ENCODE measurements at regions not wholly inside any gene's neighbourhood (a gene's known extent, or its start where the extent isn't known, plus 50 kb on each side); places are given as distances from the start of the nearest gene placed in this dataset.

DNA sequence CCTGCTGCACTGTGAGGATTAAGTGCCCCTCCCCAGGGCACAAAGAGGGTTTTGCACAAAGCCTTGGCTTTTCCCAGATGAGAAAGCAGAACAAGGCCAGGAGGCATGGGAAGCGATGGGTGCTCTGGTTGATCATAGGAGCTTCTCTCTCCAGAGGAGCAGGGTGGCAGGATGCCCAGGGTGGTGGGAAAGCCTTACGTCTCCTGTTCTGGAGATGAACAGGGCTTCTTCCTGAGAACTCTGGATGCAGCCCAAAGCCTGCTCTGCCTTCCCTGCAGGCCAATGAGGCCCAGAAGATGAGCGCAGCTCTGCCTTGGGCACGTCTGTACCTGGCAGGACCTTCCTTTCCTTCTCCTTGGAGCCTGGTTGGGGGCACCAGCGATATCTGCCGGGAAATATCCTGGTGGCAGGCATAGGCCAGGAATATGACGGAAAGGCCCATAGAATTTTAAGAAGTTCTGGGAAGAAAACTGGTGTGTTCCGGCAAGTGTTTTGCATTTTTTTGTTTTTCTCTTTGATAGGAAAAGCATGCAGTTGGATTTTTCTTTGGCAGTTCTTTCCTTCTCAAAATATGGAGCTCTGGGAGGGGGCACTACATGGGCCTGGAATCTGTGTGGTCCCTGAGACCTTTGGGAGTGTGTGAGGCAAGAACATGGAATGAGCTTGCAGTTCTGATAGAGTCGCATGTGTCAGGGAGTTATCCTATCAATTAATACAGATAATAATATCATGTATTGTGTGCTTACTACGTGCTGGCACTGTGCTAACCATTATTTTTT is 253.2 kb upstream of the KLF4 start (continued):
- TF ChIP-seq, protein P1, sequence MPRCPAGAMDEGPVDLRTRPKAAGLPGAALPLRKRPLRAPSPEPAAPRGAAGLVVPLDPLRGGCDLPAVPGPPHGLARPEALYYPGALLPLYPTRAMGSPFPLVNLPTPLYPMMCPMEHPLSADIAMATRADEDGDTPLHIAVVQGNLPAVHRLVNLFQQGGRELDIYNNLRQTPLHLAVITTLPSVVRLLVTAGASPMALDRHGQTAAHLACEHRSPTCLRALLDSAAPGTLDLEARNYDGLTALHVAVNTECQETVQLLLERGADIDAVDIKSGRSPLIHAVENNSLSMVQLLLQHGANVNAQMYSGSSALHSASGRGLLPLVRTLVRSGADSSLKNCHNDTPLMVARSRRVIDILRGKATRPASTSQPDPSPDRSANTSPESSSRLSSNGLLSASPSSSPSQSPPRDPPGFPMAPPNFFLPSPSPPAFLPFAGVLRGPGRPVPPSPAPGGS (CRISPR knock-in tag; IDR thresholded peaks at IDR 0.05): no peak

DNA sequence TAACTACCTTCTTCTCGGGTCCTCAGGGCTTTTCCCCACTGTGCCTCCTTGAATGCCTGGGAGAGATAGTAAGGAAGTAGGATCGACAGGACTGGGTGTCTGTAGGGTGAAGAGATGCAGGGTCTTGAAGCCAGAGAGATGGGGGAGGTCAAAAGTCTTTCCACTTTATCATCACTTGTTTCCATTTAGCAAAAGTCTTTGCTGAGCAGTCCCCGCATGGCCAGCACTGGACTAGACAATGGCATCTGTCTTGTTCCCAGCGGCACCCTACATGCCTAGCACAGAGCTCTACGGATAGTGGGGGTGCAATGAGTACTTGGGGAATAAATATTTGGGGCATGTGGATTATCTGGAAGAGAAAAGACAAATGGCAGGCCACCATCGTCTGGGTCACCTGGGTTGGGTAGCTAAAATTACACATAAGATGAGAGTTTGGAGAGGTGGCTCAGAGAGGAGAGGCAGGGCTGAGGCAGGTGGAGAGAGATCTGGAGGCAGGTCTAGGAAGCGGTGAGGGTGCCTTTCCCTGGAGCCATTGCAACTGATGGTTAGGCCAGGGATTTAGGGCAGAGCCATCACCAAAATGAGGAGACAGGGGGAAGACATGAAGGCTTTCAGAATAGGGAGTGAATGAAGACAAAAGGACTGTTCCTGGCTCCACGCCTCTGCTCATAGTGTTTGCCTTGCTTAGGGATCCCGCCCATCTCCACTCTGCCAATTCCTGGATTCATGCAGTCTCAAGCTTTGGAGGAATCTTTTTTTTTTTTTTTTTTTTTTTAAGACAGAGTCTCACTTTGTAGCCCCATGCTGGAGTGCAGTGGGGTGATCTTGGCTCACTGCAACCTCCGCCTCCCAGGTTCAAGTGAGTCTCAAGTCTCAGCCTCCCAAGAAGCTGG is 250.8 kb upstream of the KLF4 start:
- Histone ChIP-seq H3K36me3 (replicated peaks in 1 of 2; ENCODE audit: control insufficient read depth in 1 of 2, insufficient read depth in 2 of 2, low read length in 2 of 2) (no peaks in the 10 kb centered on the region), H3K4me2 (ENCODE audit: low read depth, low read length) (no peak overlapping the region), H2AFZ (ENCODE audit: low read length) (no peak overlapping the region), H3K4me1 (ENCODE audit: insufficient read depth, low read length) (no peaks in the 10 kb centered on the region), H3K79me2 (ENCODE audit: insufficient read depth, low read length) (no peaks in the 10 kb centered on the region), H3K9ac (ENCODE audit: insufficient read depth, low read depth, low read length) (no peak overlapping the region), H3K9me3 (ENCODE audit: low read length) (no peaks in the 10 kb centered on the region), H3K4me3 (replicated peaks in 1 of 3; ENCODE audit: insufficient read depth in 1 of 3, low read depth in 2 of 3, low read length in 3 of 3) (no peak overlapping the region), H3K27ac (ENCODE audit: extremely low read length, insufficient read depth, low read length) (no peak overlapping the region), H3K27me3 (ENCODE audit: control insufficient read depth in 1 of 2, insufficient read depth in 2 of 2, low read length in 2 of 2) (peaks cover 0 to 1% of the 10 kb centered on the region in 2 experiments; a peak in 2 of 5 replicates), H4K20me1 (ENCODE audit: insufficient read depth, low read length) (no peaks in the 10 kb centered on the region)
- in situ Hi-C loops (cut with HindIII; ENCODE audit: extremely low pct_ligation_motif_present, low pct_unique_long_range_greater_than_20kb) (no loop called here), intact Hi-C loops (cut with micrococcal nuclease; ENCODE audit: unreplicated experiment) (no loop called here)
- no peak for DNase-seq (ENCODE audit: low spot score)
- POLR2A ChIA-PET: no interaction called here
- FAIRE-seq: no peak
- no TSS peak for BruUV-seq (replicated peaks)
- CTCF ChIA-PET (ENCODE audit: low intra/inter-chr PET ratio, low total read pairs): no interaction called here
- ATAC-seq: no peak
- WGBS (ENCODE audit: low lambda C conversion rate): 50% methylated on average over 10 of the region's 10 CpGs
- TF ChIP-seq ATM (IDR thresholded peaks at IDR 0.05; ENCODE audit: borderline replicate concordance) (no peak), SMAD1 (CRISPR knock-in tag; IDR thresholded peaks at IDR 0.05; ENCODE audit: borderline replicate concordance, low read depth) (no peak), ZNF678 (CRISPR knock-in tag; IDR thresholded peaks at IDR 0.05) (no peak), STAG1 (CRISPR knock-in tag; IDR thresholded peaks at IDR 0.05) (no peak), ZBTB7B (CRISPR knock-in tag; IDR thresholded peaks at IDR 0.05) (no peak), ZNF367 (CRISPR knock-in tag; IDR thresholded peaks at IDR 0.05; ENCODE audit: borderline replicate concordance) (no peak), TGIF2 (CRISPR knock-in tag; IDR thresholded peaks at IDR 0.05) (no peak), ZNF724P (CRISPR knock-in tag; IDR thresholded peaks at IDR 0.05; ENCODE audit: borderline replicate concordance) (no peak), ZNF124 (CRISPR knock-in tag; IDR thresholded peaks at IDR 0.05) (no peak), ZNF776 (CRISPR knock-in tag; IDR thresholded peaks at IDR 0.05) (no peak)
- TF ChIP-seq, protein P2, sequence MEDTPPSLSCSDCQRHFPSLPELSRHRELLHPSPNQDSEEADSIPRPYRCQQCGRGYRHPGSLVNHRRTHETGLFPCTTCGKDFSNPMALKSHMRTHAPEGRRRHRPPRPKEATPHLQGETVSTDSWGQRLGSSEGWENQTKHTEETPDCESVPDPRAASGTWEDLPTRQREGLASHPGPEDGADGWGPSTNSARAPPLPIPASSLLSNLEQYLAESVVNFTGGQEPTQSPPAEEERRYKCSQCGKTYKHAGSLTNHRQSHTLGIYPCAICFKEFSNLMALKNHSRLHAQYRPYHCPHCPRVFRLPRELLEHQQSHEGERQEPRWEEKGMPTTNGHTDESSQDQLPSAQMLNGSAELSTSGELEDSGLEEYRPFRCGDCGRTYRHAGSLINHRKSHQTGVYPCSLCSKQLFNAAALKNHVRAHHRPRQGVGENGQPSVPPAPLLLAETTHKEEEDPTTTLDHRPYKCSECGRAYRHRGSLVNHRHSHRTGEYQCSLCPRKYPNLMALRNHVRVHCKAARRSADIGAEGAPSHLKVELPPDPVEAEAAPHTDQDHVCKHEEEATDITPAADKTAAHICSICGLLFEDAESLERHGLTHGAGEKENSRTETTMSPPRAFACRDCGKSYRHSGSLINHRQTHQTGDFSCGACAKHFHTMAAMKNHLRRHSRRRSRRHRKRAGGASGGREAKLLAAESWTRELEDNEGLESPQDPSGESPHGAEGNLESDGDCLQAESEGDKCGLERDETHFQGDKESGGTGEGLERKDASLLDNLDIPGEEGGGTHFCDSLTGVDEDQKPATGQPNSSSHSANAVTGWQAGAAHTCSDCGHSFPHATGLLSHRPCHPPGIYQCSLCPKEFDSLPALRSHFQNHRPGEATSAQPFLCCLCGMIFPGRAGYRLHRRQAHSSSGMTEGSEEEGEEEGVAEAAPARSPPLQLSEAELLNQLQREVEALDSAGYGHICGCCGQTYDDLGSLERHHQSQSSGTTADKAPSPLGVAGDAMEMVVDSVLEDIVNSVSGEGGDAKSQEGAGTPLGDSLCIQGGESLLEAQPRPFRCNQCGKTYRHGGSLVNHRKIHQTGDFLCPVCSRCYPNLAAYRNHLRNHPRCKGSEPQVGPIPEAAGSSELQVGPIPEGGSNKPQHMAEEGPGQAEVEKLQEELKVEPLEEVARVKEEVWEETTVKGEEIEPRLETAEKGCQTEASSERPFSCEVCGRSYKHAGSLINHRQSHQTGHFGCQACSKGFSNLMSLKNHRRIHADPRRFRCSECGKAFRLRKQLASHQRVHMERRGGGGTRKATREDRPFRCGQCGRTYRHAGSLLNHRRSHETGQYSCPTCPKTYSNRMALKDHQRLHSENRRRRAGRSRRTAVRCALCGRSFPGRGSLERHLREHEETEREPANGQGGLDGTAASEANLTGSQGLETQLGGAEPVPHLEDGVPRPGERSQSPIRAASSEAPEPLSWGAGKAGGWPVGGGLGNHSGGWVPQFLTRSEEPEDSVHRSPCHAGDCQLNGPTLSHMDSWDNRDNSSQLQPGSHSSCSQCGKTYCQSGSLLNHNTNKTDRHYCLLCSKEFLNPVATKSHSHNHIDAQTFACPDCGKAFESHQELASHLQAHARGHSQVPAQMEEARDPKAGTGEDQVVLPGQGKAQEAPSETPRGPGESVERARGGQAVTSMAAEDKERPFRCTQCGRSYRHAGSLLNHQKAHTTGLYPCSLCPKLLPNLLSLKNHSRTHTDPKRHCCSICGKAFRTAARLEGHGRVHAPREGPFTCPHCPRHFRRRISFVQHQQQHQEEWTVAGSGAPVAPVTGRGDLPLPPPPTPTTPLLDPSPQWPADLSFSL (CRISPR knock-in tag; IDR thresholded peaks at IDR 0.05): no peak
- TF ChIP-seq, protein P3, sequence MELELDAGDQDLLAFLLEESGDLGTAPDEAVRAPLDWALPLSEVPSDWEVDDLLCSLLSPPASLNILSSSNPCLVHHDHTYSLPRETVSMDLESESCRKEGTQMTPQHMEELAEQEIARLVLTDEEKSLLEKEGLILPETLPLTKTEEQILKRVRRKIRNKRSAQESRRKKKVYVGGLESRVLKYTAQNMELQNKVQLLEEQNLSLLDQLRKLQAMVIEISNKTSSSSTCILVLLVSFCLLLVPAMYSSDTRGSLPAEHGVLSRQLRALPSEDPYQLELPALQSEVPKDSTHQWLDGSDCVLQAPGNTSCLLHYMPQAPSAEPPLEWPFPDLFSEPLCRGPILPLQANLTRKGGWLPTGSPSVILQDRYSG (CRISPR knock-in tag; IDR thresholded peaks at IDR 0.05): no peak

Data from HepG2 (cell line).